Central memory CD4-positive, alpha-beta T cell (primary cell): ENCODE measurements at regions not wholly inside any gene's neighbourhood (a gene's known extent, or its start where the extent isn't known, plus 50 kb on each side); places are given as distances from the start of the nearest gene placed in this dataset.

Source experiments
- DNase-seq: peaks from one replicate; pipeline ENCODE4 v3.0.0; 2022

GRCh38 chr4:140211693-140212092 is 57.7 kb upstream of the MAML3 start:
- DNase-seq: no peak

GRCh38 chr4:140211161-140211560 is 57.2 kb upstream of the MAML3 start:
- DNase-seq: no peak

- DNase-seq: no peak
Measured at GRCh38 chr4:140208921-140209320, 54.9 kb upstream of the MAML3 start.
